DOHH2 (cell line): ENCODE measurements at regions not wholly inside any gene's neighbourhood (a gene's known extent, or its start where the extent isn't known, plus 50 kb on each side); places are given as distances from the start of the nearest gene placed in this dataset.

Experiments used
- EZH2phosphoT487 ChIP-seq: fragments of 200-600 bp; sonication (generic); IDR thresholded peaks from 2 replicates; pipeline ENCODE4 v1.6.1; 2017; ENCODE audit warnings: borderline replicate concordance, mild to moderate bottlenecking, antibody characterized with exemption, low read length, moderate library complexity, mixed read lengths
- TF ChIP-seq, protein P1 (sequence below): fragments of 200-600 bp; sonication (generic); IDR thresholded peaks from one replicate; pipeline ENCODE4 v1.5.1; 2014; ENCODE audit warnings: antibody characterized with exemption, mild to moderate bottlenecking, low read depth, low read length; ENCODE audit not compliant: poor library complexity, severe bottlenecking

DNA sequence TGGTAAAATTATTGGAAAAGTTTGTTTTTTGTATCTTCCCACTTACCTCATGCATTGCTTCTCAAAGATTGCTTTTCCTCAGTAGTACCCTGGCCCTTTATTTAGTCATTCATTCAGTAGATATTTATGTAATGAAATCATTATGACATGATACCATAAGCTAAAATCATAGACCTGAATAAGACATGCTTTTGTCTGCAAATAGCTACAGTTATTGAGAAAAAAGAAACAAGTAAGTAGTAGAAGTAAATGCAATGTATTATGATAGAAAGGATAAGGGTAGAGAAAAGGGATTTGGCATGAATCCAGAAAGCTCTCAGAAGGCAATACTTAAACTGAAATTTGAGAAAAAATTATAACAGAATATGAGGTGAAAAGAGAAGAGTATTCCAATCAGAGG, 352.5 kb downstream of the GPM6A start:
- TF ChIP-seq, protein P1, sequence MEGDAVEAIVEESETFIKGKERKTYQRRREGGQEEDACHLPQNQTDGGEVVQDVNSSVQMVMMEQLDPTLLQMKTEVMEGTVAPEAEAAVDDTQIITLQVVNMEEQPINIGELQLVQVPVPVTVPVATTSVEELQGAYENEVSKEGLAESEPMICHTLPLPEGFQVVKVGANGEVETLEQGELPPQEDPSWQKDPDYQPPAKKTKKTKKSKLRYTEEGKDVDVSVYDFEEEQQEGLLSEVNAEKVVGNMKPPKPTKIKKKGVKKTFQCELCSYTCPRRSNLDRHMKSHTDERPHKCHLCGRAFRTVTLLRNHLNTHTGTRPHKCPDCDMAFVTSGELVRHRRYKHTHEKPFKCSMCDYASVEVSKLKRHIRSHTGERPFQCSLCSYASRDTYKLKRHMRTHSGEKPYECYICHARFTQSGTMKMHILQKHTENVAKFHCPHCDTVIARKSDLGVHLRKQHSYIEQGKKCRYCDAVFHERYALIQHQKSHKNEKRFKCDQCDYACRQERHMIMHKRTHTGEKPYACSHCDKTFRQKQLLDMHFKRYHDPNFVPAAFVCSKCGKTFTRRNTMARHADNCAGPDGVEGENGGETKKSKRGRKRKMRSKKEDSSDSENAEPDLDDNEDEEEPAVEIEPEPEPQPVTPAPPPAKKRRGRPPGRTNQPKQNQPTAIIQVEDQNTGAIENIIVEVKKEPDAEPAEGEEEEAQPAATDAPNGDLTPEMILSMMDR = no peak
- no peak for TF ChIP-seq EZH2phosphoT487
